Activated T-helper 1 cell treated with anti-CD3 and anti-CD28 coated beads, Interleukin-12 subunit alpha, Interleukin-12 subunit beta, Interleukin-2, Interleukin-4 antibody, amounts not matched to agents 30 ng/mL and 10 ng/mL and 1 ng/mL, durations not matched to agents 14 hours and 24 hours and 36 hours (primary cell): ENCODE measurements at regions not wholly inside any gene's neighbourhood (a gene's known extent, or its start where the extent isn't known, plus 50 kb on each side); places are given as distances from the start of the nearest gene placed in this dataset.
A peak's percentile ranks its signal among the peaks of the same experiment; 100 is the strongest.

Experiments used
- DNase-seq: peaks from one replicate; pipeline ENCODE4 v3.0.0; 2021; ENCODE audit warnings: low spot score
- H3K27ac Mint-ChIP-seq: one replicate; pipeline ENCODE4 v1.8.0; 2021; ENCODE audit warnings: mild to moderate bottlenecking, mixed read lengths
- H3K27me3 Mint-ChIP-seq: one replicate; pipeline ENCODE4 v1.8.0; 2022; ENCODE audit warnings: mild to moderate bottlenecking, moderate library complexity, mixed read lengths; ENCODE audit not compliant: insufficient read depth
- H3K36me3 Mint-ChIP-seq: one replicate; pipeline ENCODE4 v1.8.0; 2021; ENCODE audit warnings: low read depth, mixed read lengths
- H3K4me1 Mint-ChIP-seq: one replicate; pipeline ENCODE4 v1.8.0; 2021; ENCODE audit warnings: low read depth, mixed read lengths
- H3K4me3 Mint-ChIP-seq: one replicate; pipeline ENCODE4 v1.8.0; 2021; ENCODE audit warnings: mild to moderate bottlenecking, moderate library complexity, mixed read lengths
- H3K9me3 Mint-ChIP-seq: one replicate; pipeline ENCODE4 v1.8.0; 2021; ENCODE audit warnings: mixed read lengths
- intact Hi-C: fragments of 100-400 bp; cut with micrococcal nuclease; formaldehyde crosslinking; loops from one replicate; pipeline ENCODE4 v1.15.1; 2024

DNA sequence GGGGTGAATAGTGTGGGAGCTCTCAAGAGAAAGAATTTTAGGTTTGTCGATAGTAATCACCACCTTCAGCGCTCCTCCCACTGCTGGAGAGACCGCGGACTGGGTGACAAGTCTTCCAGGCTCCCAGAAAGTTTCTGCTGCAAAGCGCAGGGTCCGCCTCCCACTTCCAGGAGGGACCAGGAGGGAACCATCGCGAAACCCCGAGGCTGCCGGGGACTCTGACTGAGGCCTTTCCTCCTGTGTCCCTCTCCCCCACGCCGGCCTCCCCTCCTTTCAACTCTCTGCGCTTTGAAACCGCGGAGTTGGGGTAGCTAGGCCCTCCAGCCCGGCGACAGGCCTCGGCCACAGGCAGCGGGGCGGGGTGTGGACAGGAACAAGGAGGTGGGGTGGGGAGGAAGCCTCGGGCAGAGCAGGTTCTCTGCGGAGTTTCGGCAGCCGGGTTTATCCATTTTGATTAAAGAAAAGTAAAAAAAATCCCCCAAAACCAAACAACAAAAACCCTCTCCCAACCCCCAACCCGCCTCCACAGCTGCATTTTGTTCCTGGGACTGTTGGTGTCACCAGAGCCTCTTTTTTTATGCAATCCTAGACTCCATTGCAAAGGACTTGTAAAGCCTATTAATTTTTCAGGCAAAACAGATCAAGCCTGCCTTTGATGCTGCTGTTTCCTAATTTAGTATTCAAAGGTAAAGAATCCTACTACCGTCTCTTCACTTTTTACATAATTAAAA lies 157.2 kb downstream of the TM9SF2 start:
- peaks cover 44% of the 10 kb centered on the region for H3K4me1 Mint-ChIP-seq
- intact Hi-C loops: loop anchor here (1.0 to 5.0 kb wide), 6 partner anchors 52 to 1019 kb away; partner anchors contain the start of gene CLYBL

DNA sequence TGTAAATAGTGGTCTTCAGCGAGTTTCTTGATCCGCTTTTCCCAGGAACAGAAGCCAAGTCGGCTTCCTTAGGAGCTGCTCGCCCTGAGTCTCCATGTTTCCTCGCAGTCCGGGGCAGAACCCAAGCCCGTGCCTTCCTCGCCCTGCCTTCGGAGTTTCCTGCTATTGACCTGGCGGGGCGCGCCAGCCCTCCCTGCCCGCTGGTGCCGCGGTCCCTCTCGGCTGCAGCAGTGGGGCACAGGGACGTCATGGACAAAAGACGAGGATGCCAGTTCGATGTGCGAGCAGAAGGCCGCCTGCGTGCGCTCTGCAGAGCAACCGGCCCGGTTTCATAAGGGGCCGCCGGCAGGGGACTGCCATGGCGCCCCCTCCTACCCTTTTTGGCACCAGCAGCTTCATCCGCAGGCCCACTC lies 156.6 kb downstream of the TM9SF2 start:
- Mint-ChIP-seq H3K9me3 (no peaks in the 10 kb centered on the region), H3K27ac (peak overlapping the region; percentile 12), H3K27me3 (peaks cover 33% of the 10 kb centered on the region), H3K4me1 (peaks cover 44% of the 10 kb centered on the region), H3K4me3 (peak overlapping the region; percentile 62), H3K36me3 (no peaks in the 10 kb centered on the region)
- intact Hi-C loops: loop anchor here (1.0 to 5.0 kb wide), 11 partner anchors 52 to 1019 kb away; partner anchors contain the start of genes CLYBL and PCCA
- DNase-seq: peak; percentile 6

More for the DNA sequence above, 157.2 kb downstream of the TM9SF2 start:
- Mint-ChIP-seq H3K36me3 (no peaks in the 10 kb centered on the region), H3K27ac (peak overlapping the region; percentile 31), H3K4me3 (peak overlapping the region; percentile 62), H3K27me3 (peaks cover 34% of the 10 kb centered on the region), H3K9me3 (no peaks in the 10 kb centered on the region)
- peak; percentile 38 for DNase-seq

DNA sequence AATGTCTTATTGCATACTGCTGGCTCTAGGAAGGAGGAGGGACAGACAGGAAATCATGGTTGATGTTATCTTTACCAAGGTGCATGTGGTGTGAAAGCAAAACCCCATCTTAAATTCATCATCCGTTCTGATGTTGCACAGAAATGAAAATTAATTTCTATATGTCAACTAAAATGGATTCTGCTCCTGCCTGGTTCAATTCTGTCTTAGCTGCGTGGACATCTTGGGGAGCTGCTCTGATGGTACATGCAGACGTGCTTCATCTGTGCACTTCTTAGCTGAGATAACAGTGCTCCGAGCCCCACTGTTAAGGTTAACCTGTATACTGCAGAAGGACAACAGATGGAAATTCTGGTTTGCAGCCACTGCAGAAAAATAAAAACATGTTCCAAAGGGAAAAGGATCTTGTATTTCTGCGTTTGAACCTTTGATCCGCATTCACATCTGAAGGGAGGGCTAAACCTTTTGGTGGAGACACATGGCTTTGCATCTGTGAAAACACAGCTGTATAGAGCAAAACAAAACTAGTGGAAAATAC lies 155.6 kb downstream of the TM9SF2 start:
- H3K27ac Mint-ChIP-seq: no peak overlapping the region
- peaks cover 44% of the 10 kb centered on the region for H3K4me1 Mint-ChIP-seq
- intact Hi-C loops: loop anchor here (1.0 to 5.0 kb wide), 18 partner anchors 157 to 1470 kb away; partner anchors contain the start of genes GGACT and PCCA
- no peaks in the 10 kb centered on the region for H3K36me3 Mint-ChIP-seq
- peak; percentile 33 for DNase-seq
- peaks cover 28% of the 10 kb centered on the region for H3K27me3 Mint-ChIP-seq
- no peaks in the 10 kb centered on the region for H3K9me3 Mint-ChIP-seq
- H3K4me3 Mint-ChIP-seq: peak overlapping the region; percentile 56

DNA sequence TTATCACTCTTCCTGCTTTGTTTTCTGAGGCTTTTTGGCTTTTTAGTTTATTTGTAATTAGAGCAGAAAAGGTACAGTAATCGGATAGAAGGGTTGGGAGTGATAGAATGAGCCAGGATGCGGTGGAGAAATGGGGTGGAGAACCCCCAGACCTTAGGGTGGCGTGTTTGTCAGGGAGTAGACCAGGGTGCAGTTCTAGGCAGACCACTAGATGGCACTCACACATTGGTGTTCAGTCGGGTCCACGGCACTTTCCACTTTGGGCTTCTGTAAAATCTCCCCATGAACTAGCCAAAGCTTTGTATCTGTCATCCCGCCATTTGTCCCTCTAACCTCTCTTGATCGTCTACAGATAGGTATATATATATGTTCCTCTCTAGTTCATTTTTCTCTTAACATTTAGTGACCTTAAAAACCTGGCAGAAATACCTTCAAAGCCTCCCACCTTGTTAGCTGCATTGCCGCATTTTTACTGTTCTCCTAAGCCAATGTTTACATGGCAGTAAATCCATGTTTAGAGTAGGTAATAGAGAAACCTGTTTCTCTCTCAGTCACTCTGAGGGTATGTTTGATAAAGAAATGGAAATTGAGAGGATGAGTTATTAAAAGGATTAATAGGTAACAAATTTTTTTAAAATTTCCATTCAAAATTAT lies 154.9 kb downstream of the TM9SF2 start:
- peaks cover 23% of the 10 kb centered on the region for H3K27me3 Mint-ChIP-seq
- no peaks in the 10 kb centered on the region for H3K36me3 Mint-ChIP-seq
- H3K4me3 Mint-ChIP-seq: peak overlapping the region; percentile 57
- intact Hi-C loops: loop anchor here (1.0 to 5.0 kb wide), 17 partner anchors 214 to 1471 kb away; partner anchors contain the start of genes GGACT and PCCA
- peaks cover 44% of the 10 kb centered on the region for H3K4me1 Mint-ChIP-seq
- peak; percentile 74 for DNase-seq
- H3K27ac Mint-ChIP-seq: peak overlapping the region; percentile 9
- no peaks in the 10 kb centered on the region for H3K9me3 Mint-ChIP-seq

DNA sequence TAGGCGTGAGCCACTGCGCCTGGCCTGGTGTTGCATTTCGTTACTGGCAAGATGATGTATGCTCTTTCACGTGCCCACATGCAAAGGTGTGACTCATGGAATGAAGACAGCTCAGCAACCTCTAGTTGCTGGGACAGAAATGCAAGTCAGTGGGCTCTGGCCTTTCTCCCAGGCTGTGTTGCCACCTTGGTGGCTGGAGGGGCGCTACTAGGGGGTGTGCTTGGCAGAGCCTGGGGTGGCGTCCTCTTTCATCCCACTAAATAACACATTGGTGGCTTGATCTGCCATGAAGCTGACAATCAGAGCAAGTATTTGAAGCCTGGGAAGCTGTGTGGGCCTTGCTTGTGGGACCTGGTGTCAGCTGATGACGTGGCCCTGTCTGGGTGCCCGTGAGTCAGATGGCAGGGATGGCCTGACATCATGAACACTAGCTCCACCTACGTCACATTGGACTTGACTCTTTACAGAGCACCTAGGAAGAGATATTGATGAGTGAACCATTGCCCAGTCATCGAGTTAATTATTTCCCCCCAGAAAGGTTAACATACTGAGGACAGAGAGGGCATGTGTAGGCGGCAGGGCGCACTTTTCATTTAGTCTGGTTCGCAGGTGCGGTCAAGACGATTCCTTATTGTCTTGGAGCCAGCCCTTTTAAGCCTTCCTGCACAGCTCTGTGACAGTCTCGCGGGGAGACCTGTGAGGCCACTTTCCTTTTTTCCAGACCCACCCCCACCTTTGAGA lies 154.2 kb downstream of the TM9SF2 start:
- no peak for DNase-seq
- no peak overlapping the region for H3K27ac Mint-ChIP-seq
- H3K27me3 Mint-ChIP-seq: peaks cover 21% of the 10 kb centered on the region
- no peaks in the 10 kb centered on the region for H3K9me3 Mint-ChIP-seq
- H3K4me1 Mint-ChIP-seq: peaks cover 44% of the 10 kb centered on the region
- no peaks in the 10 kb centered on the region for H3K36me3 Mint-ChIP-seq
- no peak overlapping the region for H3K4me3 Mint-ChIP-seq
- intact Hi-C loops: loop anchor here (1.0 to 5.0 kb wide), 17 partner anchors 213 to 1472 kb away; partner anchors contain the start of genes GGACT and PCCA

DNA sequence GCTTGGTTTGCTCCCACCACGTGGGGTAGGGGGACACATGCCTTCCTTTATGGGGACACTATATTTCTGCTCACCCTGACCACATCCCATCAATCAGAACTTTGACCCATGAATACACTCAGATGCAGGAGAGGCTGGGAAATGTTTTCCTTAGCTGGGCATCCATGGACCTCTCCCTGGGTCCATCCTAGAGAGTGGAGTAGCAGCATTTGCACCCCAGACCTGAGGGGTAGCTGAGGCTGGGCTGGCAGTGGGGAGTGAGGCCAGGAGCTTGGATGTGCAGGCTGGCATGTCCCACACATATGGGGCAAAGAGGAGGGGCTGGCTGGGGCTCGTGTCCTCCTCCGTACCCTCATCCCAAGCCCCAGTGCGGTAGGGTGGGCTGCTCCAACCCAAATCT lies 152.8 kb downstream of the TM9SF2 start:
- Mint-ChIP-seq H3K4me3 (no peak overlapping the region), H3K9me3 (no peaks in the 10 kb centered on the region), H3K36me3 (no peaks in the 10 kb centered on the region), H3K27me3 (peaks cover 10% of the 10 kb centered on the region), H3K4me1 (peaks cover 39% of the 10 kb centered on the region), H3K27ac (no peak overlapping the region)
- DNase-seq: no peak
- intact Hi-C loops: no loop called here

DNA sequence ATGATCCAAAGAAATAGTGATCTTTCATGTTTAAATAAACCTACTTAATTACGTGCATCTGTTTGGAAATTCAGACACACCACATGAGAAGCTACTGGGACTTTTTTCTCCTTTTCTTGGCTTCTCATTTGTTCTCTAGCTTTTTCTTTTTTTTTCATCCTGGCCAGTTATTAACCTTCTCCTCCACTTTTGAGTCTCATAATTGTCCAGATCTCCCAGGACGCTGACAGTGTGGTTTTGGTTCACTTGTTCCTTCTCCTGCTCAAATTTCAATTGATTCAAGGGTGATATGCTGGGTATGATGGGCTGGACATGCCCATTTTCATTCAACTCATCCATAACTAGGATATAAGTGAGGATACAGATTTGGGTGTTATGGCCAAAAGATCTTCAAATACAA lies 152.3 kb downstream of the TM9SF2 start:
- Mint-ChIP-seq H3K27ac (no peak overlapping the region), H3K4me3 (no peak overlapping the region), H3K27me3 (peaks cover 10% of the 10 kb centered on the region), H3K9me3 (no peaks in the 10 kb centered on the region), H3K4me1 (peaks cover 33% of the 10 kb centered on the region), H3K36me3 (no peaks in the 10 kb centered on the region)
- DNase-seq: no peak
- intact Hi-C loops: no loop called here

DNA sequence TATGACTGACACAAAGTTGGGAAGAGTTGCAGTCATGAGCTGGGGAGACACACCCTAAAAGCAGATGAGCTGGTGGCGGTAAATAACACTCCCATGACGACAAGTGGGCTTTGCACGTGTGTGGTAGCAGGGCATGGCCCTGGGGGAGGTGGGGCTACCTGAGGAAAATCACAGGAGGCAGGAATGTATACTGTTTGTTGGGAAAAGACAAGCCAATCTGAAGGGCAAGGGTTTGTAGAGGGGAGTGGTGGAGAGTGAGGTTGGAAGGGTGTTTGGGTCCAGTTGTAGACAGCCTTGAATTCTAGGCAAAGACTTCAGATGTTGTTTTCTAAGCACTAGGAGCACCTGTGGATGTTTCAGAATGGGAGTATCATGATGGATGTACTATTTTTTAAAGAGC lies 151.6 kb downstream of the TM9SF2 start:
- Mint-ChIP-seq H3K4me3 (no peak overlapping the region), H3K36me3 (no peaks in the 10 kb centered on the region), H3K27me3 (peaks cover 10% of the 10 kb centered on the region), H3K9me3 (no peaks in the 10 kb centered on the region), H3K4me1 (peaks cover 27% of the 10 kb centered on the region), H3K27ac (no peak overlapping the region)
- intact Hi-C loops: no loop called here
- no peak for DNase-seq

DNA sequence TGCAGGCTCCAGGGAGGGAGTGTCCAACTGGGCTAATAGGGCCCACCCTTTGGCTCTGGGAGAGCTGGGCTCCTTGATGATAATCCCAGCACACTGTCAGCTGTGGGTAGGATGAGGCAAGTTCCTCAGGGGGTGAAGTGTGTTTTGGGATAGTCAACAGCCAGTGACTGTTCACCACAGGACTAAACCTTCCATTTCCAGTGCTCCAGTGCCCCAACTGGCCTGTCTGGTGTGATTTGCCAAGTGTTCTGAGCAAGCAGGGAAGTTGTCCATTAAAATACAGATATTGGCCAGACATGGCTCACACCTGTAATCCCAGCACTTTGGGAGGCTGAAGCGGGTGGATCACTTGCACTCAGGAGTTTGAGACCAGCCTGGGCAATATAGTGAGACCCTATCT lies 150.9 kb downstream of the TM9SF2 start:
- no peaks in the 10 kb centered on the region for H3K9me3 Mint-ChIP-seq
- H3K27ac Mint-ChIP-seq: no peak overlapping the region
- no peak overlapping the region for H3K4me3 Mint-ChIP-seq
- peaks cover 14% of the 10 kb centered on the region for H3K27me3 Mint-ChIP-seq
- intact Hi-C loops: no loop called here
- H3K36me3 Mint-ChIP-seq: no peaks in the 10 kb centered on the region
- DNase-seq: no peak
- H3K4me1 Mint-ChIP-seq: peaks cover 19% of the 10 kb centered on the region

DNA sequence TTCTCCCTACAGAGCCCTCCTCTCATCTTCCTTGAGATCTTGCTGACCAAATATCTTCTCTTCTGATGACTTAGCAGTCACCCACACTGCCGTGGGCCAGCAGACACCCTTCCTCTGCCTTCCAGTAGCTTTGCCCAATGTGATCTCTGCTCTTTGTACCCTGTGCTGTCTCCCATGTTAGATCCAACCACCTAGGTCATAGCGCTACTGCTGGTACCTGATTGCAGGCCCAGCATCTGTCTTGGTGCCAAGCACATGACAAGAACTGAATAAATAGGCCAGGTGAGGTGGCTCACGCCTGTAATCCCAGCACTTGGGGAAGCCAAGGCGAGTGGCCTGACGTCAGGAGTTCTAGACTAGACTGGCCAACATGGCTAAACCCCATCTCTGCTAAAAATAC lies 149.7 kb downstream of the TM9SF2 start:
- H3K4me3 Mint-ChIP-seq: no peak overlapping the region

DNA sequence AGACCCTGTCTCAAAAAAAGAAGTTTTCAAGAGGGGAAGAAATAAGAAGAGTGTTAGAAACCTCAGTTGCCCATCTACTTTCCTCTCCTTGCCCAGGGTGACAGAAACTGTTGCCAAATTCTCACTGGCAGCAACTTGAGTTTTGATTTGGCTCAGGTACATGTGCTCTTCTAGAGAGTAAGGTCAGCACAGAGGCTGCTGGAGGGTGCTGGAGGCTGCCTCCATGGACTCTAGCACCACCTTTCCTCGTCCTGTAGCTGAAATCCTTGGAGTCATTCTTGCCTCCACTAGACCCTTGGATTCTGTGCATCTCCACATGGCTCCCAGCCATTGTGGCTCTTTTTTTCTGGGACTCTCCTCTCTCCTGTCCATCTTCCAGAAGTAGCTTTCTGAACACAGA lies 149.1 kb downstream of the TM9SF2 start:
- no peak overlapping the region for H3K27ac Mint-ChIP-seq
- peaks cover 16% of the 10 kb centered on the region for H3K27me3 Mint-ChIP-seq
- no peaks in the 10 kb centered on the region for H3K9me3 Mint-ChIP-seq
- no peak overlapping the region for H3K4me3 Mint-ChIP-seq
- intact Hi-C loops: no loop called here
- no peak for DNase-seq
- H3K36me3 Mint-ChIP-seq: no peaks in the 10 kb centered on the region
- H3K4me1 Mint-ChIP-seq: peaks cover 2% of the 10 kb centered on the region

More for the DNA sequence above, 149.7 kb downstream of the TM9SF2 start:
- no peaks in the 10 kb centered on the region for H3K36me3 Mint-ChIP-seq
- no peak overlapping the region for H3K27ac Mint-ChIP-seq
- peaks cover 8% of the 10 kb centered on the region for H3K4me1 Mint-ChIP-seq
- H3K9me3 Mint-ChIP-seq: no peaks in the 10 kb centered on the region
- intact Hi-C loops: no loop called here
- no peak for DNase-seq
- peaks cover 16% of the 10 kb centered on the region for H3K27me3 Mint-ChIP-seq

DNA sequence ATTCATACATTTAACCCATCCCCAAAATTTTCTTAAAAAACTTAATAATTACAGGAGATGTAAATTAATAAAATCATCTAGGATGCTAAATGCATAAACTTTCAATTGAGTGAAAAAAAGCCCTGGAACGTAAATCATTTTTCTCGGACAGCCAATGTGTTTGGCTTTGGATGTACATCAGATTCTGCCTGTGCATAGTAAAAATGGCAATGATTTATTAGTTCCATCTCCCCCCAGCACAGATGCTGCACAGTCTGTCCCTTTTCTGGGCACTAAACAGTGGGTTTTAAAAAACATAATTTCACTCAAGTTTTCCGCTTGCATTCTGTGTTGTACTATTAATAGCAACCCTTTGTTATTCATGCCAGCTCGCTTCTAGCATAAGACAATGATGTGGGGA lies 147.7 kb downstream of the TM9SF2 start:
- H3K4me3 Mint-ChIP-seq: no peak overlapping the region
- H3K36me3 Mint-ChIP-seq: no peaks in the 10 kb centered on the region
- H3K9me3 Mint-ChIP-seq: no peaks in the 10 kb centered on the region
- no peak for DNase-seq
- H3K4me1 Mint-ChIP-seq: no peaks in the 10 kb centered on the region
- H3K27ac Mint-ChIP-seq: no peak overlapping the region
- intact Hi-C loops: no loop called here
- peaks cover 16% of the 10 kb centered on the region for H3K27me3 Mint-ChIP-seq
